ENCODE measurements at regions not wholly inside any gene's neighbourhood (a gene's known extent, or its start where the extent isn't known, plus 50 kb on each side); places are given as distances from the start of the nearest gene placed in this dataset.

GRCh38 chr20:6632187-6632586 lies 135.3 kb upstream of the BMP2 start:
- DNase-seq (ENCODE audit: low spot score): no peak
- no peak for TF ChIP-seq CTCF (IDR thresholded peaks at IDR 0.05; ENCODE audit: extremely low read depth, missing control alignments)

GRCh38 chr20:6630514-6630913 lies 137.0 kb upstream of the BMP2 start:
- TF ChIP-seq CTCF (IDR thresholded peaks at IDR 0.05; ENCODE audit: extremely low read depth, missing control alignments): no peak
- DNase-seq (ENCODE audit: low spot score): no peak

GRCh38 chr20:6629564-6629963 lies 137.9 kb upstream of the BMP2 start:
- no peak for TF ChIP-seq CTCF (IDR thresholded peaks at IDR 0.05; ENCODE audit: extremely low read depth, missing control alignments)
- no peak for DNase-seq (ENCODE audit: low spot score)

DNA sequence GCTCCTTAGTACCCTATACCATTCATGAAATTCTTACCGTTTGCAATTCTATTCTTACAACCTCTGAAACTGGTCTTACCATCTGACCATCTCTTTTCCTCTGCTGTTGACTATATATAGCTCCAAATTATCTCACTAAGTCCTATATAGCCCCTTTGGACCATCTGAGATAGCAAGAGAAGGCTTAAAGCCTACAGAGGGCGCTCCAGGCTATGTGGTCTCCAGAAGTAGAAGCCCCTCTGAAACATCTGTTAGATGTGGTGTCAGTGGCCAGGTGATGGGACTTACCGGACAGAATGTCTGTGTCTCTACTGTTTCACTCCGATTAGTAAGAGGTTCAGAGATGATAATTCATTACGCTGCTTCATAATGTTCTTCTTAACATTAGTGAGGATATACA lies 140.7 kb upstream of the BMP2 start:
- DNase-seq (ENCODE audit: low spot score): no peak
- no peak for TF ChIP-seq CTCF (IDR thresholded peaks at IDR 0.05; ENCODE audit: extremely low read depth, missing control alignments)

DNA sequence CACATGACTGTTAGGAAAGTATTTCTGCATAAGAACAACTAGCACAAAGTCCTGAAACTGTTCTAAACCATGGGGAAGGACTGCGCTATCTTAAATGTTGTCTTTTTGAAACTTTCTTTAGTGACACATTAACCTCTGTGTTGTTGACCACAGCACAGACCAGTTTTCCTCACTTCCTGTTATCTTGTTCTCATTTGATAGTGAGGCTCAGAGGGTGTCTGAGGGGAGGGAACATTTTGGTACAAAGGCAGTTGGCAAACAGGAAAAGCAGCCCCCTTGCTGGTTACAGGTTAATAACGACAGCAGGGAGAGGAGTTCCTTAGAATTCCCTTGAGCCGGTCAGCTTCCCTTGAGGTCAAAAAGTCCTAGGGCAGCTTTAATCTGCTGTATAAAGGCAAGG lies 143.5 kb upstream of the BMP2 start:
- peak; percentile 22 for DNase-seq (ENCODE audit: low spot score)
- TF ChIP-seq CTCF (IDR thresholded peaks at IDR 0.05; ENCODE audit: extremely low read depth, missing control alignments): no peak

GRCh38 chr20:6622041-6622440 lies 145.4 kb upstream of the BMP2 start:
- no peak for DNase-seq (ENCODE audit: low spot score)
- no peak for TF ChIP-seq CTCF (IDR thresholded peaks at IDR 0.05; ENCODE audit: extremely low read depth, missing control alignments)

- no peak for TF ChIP-seq CTCF (IDR thresholded peaks at IDR 0.05; ENCODE audit: extremely low read depth, missing control alignments)
These were observed 149.4 kb upstream of the BMP2 start for GRCh38 chr20:6618051-6618450.

More at GRCh38 chr20:6618051-6618450, 149.4 kb upstream of the BMP2 start:
- no peak for DNase-seq (ENCODE audit: low spot score)
